Trophoblast cell (in vitro differentiated cells and primary cell): ENCODE measurements at regions not wholly inside any gene's neighbourhood (a gene's known extent, or its start where the extent isn't known, plus 50 kb on each side); places are given as distances from the start of the nearest gene placed in this dataset.
"Not testable (repeated sequence)": the region's sequence is repeated elsewhere in the genome, so short reads cannot be mapped to it uniquely, and the experiment has no call there.

Experiments
- DNase-seq, 2 donors: peaks; one replicate each; pipeline ENCODE4 v3.0.0-alpha.2; 2016
- H2AFZ ChIP-seq: 2 replicates; pipeline ENCODE4 v1.6.1; 2013; ENCODE audit warnings: low read length, moderate library complexity, mild to moderate bottlenecking; ENCODE audit not compliant: insufficient read depth, poor library complexity
- H2AK5ac ChIP-seq: 2 replicates; pipeline ENCODE4 v1.6.1; 2013; ENCODE audit warnings: mild to moderate bottlenecking, low read length
- H2BK120ac ChIP-seq: 2 replicates; pipeline ENCODE4 v1.6.1; 2013; ENCODE audit warnings: low read length, mild to moderate bottlenecking, moderate library complexity; ENCODE audit not compliant: insufficient read depth, poor library complexity
- H2BK12ac ChIP-seq: 2 replicates; pipeline ENCODE4 v1.6.1; 2013; ENCODE audit warnings: mild to moderate bottlenecking, low read length, moderate library complexity
- H2BK5ac ChIP-seq: 2 replicates; pipeline ENCODE4 v1.6.1; 2013; ENCODE audit warnings: low read length, low read depth, moderate library complexity, mild to moderate bottlenecking; ENCODE audit not compliant: poor library complexity
- H3K14ac ChIP-seq: 2 replicates; pipeline ENCODE4 v1.6.1; 2013; ENCODE audit warnings: mild to moderate bottlenecking, low read length
- H3K18ac ChIP-seq: 2 replicates; pipeline ENCODE4 v1.6.1; 2013; ENCODE audit warnings: mild to moderate bottlenecking, low read length
- H3K23ac ChIP-seq: 2 replicates; pipeline ENCODE4 v1.6.1; 2013; ENCODE audit warnings: low read length
- H3K27ac ChIP-seq: 2 replicates; pipeline ENCODE4 v1.5.1; 2013; ENCODE audit warnings: low read depth, mild to moderate bottlenecking, inconsistent platforms, low read length, moderate library complexity
- H3K27me3 ChIP-seq: 2 replicates; pipeline ENCODE4 v1.6.1; 2013; ENCODE audit warnings: inconsistent platforms, mild to moderate bottlenecking, low read length, moderate library complexity; ENCODE audit not compliant: insufficient read depth
- H3K36me3 ChIP-seq, 2 experiments: 1 replicate in 1 of 2; 2 replicates in 1 of 2; pipeline ENCODE4 v1.6.1; 2013; ENCODE audit warnings: low read length in 2 of 2, mild to moderate bottlenecking in 2 of 2, moderate library complexity in 1 of 2; ENCODE audit not compliant: insufficient read depth in 2 of 2, control insufficient read depth in 1 of 2
- H3K4ac ChIP-seq: 2 replicates; pipeline ENCODE4 v1.6.1; 2013; ENCODE audit warnings: low read depth, mild to moderate bottlenecking, low read length, moderate library complexity
- H3K4me1 ChIP-seq, 2 experiments: 1 replicate in 1 of 2; 2 replicates in 1 of 2; pipeline ENCODE4 v1.6.1; 2013; ENCODE audit warnings: low read length in 2 of 2, mild to moderate bottlenecking in 2 of 2, moderate library complexity in 1 of 2; ENCODE audit not compliant: insufficient read depth in 2 of 2, control insufficient read depth in 1 of 2
- H3K4me2 ChIP-seq: 2 replicates; pipeline ENCODE4 v1.6.1; 2013; ENCODE audit warnings: inconsistent platforms, mild to moderate bottlenecking, low read length, moderate library complexity
- H3K4me3 ChIP-seq: 2 replicates; pipeline ENCODE4 v1.5.1; 2013; ENCODE audit warnings: mild to moderate bottlenecking, low read depth, low read length, inconsistent platforms
- H3K79me1 ChIP-seq: one replicate; pipeline ENCODE4 v1.6.1; 2013; ENCODE audit warnings: low read length
- H3K79me2 ChIP-seq: 2 replicates; pipeline ENCODE4 v1.6.1; 2013; ENCODE audit warnings: low read length, mild to moderate bottlenecking; ENCODE audit not compliant: control insufficient read depth, insufficient read depth, poor library complexity
- H3K9ac ChIP-seq: 2 replicates; pipeline ENCODE4 v1.6.1; 2013; ENCODE audit warnings: mild to moderate bottlenecking, low read length
- H3K9me3 ChIP-seq: 2 replicates; pipeline ENCODE4 v1.6.1; 2013; ENCODE audit warnings: low read depth, mild to moderate bottlenecking, control low read depth, inconsistent platforms, low read length; ENCODE audit not compliant: insufficient read depth
- H4K12ac ChIP-seq: 2 replicates; pipeline ENCODE4 v1.6.1; 2013; ENCODE audit warnings: low read depth, mild to moderate bottlenecking, low read length, moderate library complexity
- H4K8ac ChIP-seq: 2 replicates; pipeline ENCODE4 v1.6.1; 2013; ENCODE audit warnings: low read depth, mild to moderate bottlenecking, low read length, moderate library complexity
- H4K91ac ChIP-seq: one replicate; pipeline ENCODE4 v1.6.1; 2013; ENCODE audit warnings: low read depth, mild to moderate bottlenecking, low read length, moderate library complexity
- WGBS: extraction: QIAGEN DNeasy Blood & Tissue Kit; methylation state at CpG from one replicate; pipeline ENCODE4 v1.1.7; 2013; ENCODE audit warnings: missing lambda C conversion rate; ENCODE audit not compliant: insufficient read length, insufficient coverage; ENCODE audit errors: extremely low coverage; 5-methylcytosine and 5-hydroxymethylcytosine counted together

GRCh38 chr7:53151496-53151895 is 116.1 kb downstream of the POM121L12 start:
- Histone ChIP-seq H3K23ac (no peak overlapping the region), H4K91ac (no peak overlapping the region), H2BK5ac (no peak overlapping the region), H4K8ac (no peak overlapping the region), H3K27ac (no peak overlapping the region), H2AK5ac (no peak overlapping the region), H3K4me1 (no peaks in the 10 kb centered on the region), H3K79me1 (no peaks in the 10 kb centered on the region), H3K4me2 (no peak overlapping the region), H2AFZ (no peak overlapping the region), H3K14ac (no peak overlapping the region), H3K27me3 (no peaks in the 10 kb centered on the region), H3K4ac (no peak overlapping the region), H3K36me3 (no peaks in the 10 kb centered on the region), H3K9me3 (no peaks in the 10 kb centered on the region), H3K79me2 (no peaks in the 10 kb centered on the region), H4K12ac (no peak overlapping the region), H3K4me3 (no peak overlapping the region), H2BK120ac (no peak overlapping the region), H3K9ac (no peak overlapping the region), H3K18ac (no peak overlapping the region), H2BK12ac (no peak overlapping the region)
- WGBS, result no CpG with 5 or more reads among the region's 2 CpGs
- no peak for DNase-seq

GRCh38 chr7:53187184-53187583 is 151.8 kb downstream of the POM121L12 start:
- no CpG with 5 or more reads among the region's 27 CpGs for WGBS
- H2AK5ac ChIP-seq, H3K4ac ChIP-seq: not testable (repeated sequence)

GRCh38 chr7:53191191-53191695 is 155.8 kb downstream of the POM121L12 start:
- H3K27me3 ChIP-seq, result no peaks in the 10 kb centered on the region
- no peaks in the 10 kb centered on the region for H3K36me3 ChIP-seq
- H4K91ac ChIP-seq, result no peak overlapping the region
- H2AFZ ChIP-seq, result no peak overlapping the region
- no peak for DNase-seq
- no peak overlapping the region for H3K23ac ChIP-seq
- no peak overlapping the region for H2BK120ac ChIP-seq
- H4K12ac ChIP-seq, result no peak overlapping the region
- no peaks in the 10 kb centered on the region for H3K4me1 ChIP-seq
- H3K79me2 ChIP-seq, result no peaks in the 10 kb centered on the region
- no peak overlapping the region for H2AK5ac ChIP-seq
- no peak overlapping the region for H2BK12ac ChIP-seq
- no peak overlapping the region for H3K14ac ChIP-seq
- H3K9me3 ChIP-seq, result no peaks in the 10 kb centered on the region
- H3K79me1 ChIP-seq, result no peaks in the 10 kb centered on the region
- WGBS, result no CpG with 5 or more reads among the region's 3 CpGs
- no peak overlapping the region for H2BK5ac ChIP-seq
- H3K4me2 ChIP-seq, result no peak overlapping the region
- no peak overlapping the region for H4K8ac ChIP-seq
- H3K9ac ChIP-seq, result no peak overlapping the region
- H3K4ac ChIP-seq, result no peak overlapping the region
- H3K4me3 ChIP-seq, result no peak overlapping the region
- no peak overlapping the region for H3K18ac ChIP-seq
- H3K27ac ChIP-seq, result no peak overlapping the region

More at GRCh38 chr7:53187184-53187583, 151.8 kb downstream of the POM121L12 start:
- H3K9me3 ChIP-seq, H2BK12ac ChIP-seq, H2AFZ ChIP-seq, H3K18ac ChIP-seq, H3K79me1 ChIP-seq, H4K91ac ChIP-seq, H3K23ac ChIP-seq, H2BK5ac ChIP-seq, H3K9ac ChIP-seq, H3K14ac ChIP-seq, H2BK120ac ChIP-seq, H4K8ac ChIP-seq, H4K12ac ChIP-seq, H3K4me2 ChIP-seq, H3K79me2 ChIP-seq, H3K36me3 ChIP-seq, H3K27me3 ChIP-seq, H3K4me1 ChIP-seq, DNase-seq, H3K27ac ChIP-seq, H3K4me3 ChIP-seq: not testable (repeated sequence)

GRCh38 chr7:53191836-53192443 is 156.5 kb downstream of the POM121L12 start:
- Histone ChIP-seq H3K79me2 (no peaks in the 10 kb centered on the region), H3K4me2 (no peak overlapping the region)

More at GRCh38 chr7:53191836-53192443, 156.5 kb downstream of the POM121L12 start:
- no peaks in the 10 kb centered on the region for H3K36me3 ChIP-seq
- no peak overlapping the region for H4K91ac ChIP-seq
- H3K14ac ChIP-seq, result no peak overlapping the region
- WGBS, result no CpG with 5 or more reads among the region's 6 CpGs
- H3K4me3 ChIP-seq, result no peak overlapping the region
- H2AFZ ChIP-seq, result no peak overlapping the region
- no peak overlapping the region for H3K27ac ChIP-seq
- H3K4me1 ChIP-seq, result no peaks in the 10 kb centered on the region
- no peak overlapping the region for H3K23ac ChIP-seq
- H3K18ac ChIP-seq, result no peak overlapping the region
- peak; percentile 31 to 74 for DNase-seq
- H4K12ac ChIP-seq, result no peak overlapping the region
- no peaks in the 10 kb centered on the region for H3K9me3 ChIP-seq
- no peak overlapping the region for H3K4ac ChIP-seq
- H2AK5ac ChIP-seq, result no peak overlapping the region
- no peak overlapping the region for H2BK5ac ChIP-seq
- H2BK12ac ChIP-seq, result no peak overlapping the region
- H3K9ac ChIP-seq, result no peak overlapping the region
- no peak overlapping the region for H2BK120ac ChIP-seq
- no peaks in the 10 kb centered on the region for H3K79me1 ChIP-seq
- no peaks in the 10 kb centered on the region for H3K27me3 ChIP-seq
- no peak overlapping the region for H4K8ac ChIP-seq
